Anterior cingulate cortex (tissue), 58 donors: ENCODE measurements at regions not wholly inside any gene's neighbourhood (a gene's known extent, or its start where the extent isn't known, plus 50 kb on each side); places are given as distances from the start of the nearest gene placed in this dataset.
"Not testable (repeated sequence)": the region's sequence is repeated elsewhere in the genome, so short reads cannot be mapped to it uniquely, and the experiment has no call there.

Experiments used
- DNase-seq, 58 donors: peaks; one replicate each; lab custom pipeline; 2025; lab: John Stamatoyannopoulos, UW

DNA sequence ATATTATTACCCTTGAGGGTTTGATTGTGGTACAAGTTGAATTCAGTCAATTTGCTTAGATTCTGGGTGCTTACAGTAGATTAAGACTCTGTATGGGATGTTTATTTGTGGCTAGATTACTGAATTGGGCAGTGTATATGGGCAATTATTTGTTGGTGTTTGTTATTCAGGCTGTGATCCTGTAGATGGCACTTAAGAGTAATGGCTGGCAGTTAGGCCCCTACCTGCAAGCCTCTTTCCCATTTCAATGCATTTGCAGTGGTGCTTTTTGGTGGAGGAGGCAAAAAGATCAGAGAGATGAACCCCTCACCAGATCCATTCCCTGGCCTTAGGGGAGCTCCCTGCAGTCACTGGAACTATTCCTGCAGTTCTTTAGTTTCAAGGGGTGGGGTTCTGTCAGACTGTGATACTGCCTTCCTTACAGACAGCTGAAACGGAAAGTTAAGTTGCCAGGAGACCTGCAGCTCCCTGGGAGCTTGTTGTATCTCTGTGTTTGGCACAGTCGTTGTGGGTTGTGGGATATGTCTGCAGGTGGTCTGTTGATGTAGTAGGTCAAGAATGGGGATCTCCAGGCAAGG lies 199.5 kb downstream of the AASDHPPT start:
- no peak for DNase-seq

DNA sequence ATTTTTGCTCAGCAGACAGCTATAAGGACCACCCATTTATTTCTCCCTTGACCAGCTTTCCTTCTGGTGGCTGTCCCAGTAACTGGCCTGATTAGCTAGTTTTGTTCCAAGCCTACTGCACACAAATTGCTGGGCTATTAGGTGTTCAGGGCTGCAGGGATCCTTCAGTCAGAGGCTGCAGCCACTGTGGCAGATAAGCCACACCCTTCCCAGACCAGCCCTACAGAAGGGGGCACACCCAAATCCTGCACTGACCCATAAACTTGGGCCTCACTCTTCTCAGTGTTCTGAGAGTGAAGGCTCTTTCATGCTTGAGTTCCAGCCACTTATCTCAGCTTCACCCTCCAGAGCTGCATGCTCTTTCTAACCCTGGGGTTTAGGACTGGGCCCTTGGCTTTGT lies 200.0 kb downstream of the AASDHPPT start:
- no peak for DNase-seq

DNA sequence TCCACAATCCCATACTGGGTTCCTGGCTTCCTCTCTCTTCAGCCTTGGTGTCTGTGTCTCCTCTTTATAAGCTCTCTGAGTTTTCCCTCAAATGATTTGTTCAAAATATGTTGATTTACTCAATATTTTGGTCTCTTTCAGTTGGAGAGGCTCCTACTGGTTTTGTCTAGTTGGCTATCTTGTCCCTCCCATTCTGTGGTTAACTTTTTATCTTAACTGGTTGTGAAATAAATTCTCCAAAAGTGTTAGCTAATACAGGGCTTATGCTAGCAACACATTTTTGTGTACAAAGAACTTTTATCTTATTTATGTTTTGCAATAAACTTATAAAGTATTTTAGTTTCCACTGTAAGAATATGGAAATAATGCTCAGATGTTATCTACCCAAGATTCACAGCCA lies 200.9 kb downstream of the AASDHPPT start:
- no peak for DNase-seq

DNA sequence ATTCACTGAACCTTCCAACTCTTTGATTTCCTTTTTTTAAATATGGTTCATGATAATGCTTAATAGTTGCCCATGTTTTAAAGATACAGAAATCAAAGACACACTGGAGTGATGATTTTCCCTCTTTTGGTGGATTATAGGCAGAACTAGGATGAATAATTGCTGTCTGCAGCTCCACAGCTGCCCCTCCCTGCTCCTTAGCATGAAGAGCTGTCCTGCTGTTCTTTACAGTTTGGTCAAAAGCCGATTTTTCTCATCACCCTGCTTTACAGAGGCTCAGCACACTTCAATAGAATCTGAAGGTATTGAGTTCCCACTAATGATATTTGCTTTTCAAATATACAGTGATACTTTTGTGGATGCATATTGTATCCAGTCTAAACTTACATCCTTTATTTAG lies 202.6 kb downstream of the AASDHPPT start:
- DNase-seq, result no peak

DNA sequence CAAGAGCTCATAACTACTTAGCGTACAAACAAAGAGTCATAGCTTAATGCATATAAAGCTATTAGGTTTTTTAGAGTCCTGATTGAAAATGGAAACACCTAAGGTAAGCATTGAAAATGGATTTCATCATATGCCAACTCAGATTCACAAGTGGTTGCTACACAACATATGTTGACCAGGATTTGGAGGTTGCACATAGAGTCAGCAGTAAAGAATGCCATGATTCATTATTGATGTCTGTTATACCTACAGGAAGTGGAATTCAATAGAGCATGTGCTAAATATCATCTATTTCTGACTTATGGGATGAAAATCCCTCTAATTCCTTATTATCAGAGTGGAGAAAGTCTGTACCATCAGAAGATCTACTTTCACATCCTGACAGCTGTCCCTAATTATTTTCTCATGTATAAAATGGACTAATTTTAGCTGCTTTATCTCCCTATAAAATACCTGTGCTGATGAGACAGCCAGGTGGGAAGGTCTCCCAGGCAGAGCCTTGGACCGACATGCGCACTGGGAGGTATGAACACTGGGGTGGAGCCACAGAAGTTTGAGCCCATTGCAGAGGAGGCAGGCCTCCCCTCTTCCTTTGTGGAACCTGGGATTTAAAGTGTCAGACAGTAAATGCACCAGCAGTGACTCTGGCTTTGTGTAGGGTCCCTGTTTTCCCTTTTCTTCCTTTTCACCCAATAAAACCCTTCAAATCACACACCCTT lies 204.2 kb downstream of the AASDHPPT start:
- DNase-seq, result no peak

DNA sequence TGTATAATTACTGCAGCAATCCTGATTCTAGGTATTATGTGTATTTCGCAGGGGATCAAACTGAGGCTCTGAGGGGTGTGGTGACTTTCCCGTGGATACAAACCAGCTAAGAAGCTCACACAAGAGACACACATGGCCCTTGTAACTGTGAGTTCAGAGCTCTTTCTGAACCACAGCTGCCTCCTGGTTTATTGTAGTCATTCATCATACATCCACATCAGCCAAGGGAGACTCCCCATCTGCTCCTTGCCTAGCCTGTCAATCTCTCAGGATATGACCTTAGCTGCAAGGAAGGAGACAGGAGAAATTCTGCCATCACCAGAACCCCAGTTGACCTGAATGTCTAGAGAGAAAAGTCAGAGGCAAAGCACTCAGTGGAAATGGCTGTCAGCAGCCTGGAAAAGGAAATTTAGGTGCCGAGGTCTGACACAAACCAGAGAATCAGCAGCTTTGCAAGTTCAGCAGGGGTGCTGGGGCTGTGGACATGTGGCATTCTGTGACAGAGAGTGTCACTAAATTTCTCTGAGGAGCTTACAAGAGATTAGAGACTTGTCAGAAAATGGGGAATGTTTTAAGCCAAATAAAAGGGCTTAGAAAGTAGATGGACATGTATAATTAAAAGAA lies 209.5 kb downstream of the AASDHPPT start:
- DNase-seq, result no peak

DNA sequence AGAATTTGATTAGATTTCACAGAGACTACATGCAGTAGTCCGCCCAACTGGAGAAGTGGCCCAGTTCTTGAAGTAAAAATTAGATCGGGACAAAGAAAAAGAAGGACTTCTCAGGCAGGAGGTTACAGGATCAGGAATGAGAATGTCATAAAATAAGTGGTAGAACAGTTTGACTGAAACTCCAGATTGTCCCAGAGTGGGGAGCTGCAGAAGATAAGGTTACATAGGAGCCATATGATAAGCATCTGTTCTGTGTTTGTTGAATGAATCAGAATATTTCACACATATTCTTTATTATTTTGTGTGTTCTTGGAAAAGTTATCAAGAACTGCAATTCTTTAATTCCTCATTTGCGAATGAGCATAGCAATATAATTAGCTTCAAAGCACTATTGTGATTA lies 210.6 kb downstream of the AASDHPPT start:
- DNase-seq, result no peak

DNA sequence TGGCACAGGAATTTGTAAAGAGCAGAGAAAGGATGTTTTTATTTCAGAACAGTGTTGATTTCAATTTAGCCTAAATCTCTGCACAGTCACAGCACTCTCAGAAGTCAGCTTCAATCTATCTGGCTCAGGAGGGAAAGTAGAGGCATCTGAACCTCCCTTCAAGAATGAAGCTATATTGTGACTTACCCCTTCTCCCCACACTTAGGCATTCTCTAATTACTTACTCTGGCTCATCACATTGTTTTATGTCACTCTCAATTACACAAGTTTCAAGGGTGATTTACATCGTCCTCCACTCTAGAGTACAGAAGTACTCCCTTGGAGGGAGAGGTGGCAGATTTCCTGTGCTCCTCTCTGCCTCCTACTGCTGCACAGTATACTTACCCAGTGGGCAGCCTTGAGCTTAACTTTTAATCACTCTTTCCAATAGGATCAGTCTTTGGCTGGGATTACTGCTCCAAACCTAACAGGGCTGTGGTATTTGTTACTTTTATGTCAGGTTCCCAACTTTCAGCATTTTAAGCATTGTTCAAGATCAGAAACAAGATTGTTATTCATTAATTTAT lies 211.4 kb downstream of the AASDHPPT start:
- no peak for DNase-seq

DNA sequence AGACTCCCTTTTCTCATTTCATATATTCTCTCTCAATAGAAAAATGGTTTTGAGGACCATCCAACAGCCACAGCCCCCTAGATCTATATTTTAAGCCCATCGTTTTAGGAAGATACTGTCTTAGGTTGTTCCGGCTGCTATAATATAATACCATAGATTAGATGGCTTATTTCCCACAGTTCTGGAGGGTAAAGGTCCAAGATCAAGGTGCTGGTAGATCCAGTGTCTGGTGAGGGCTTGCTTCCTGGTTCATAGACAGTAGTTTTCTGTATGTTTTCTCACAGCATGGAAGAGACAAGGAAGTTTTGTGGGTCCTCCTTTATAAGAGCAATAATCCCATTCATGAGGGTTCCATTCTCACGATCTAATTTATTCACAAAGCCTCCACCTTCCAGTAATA lies 215.1 kb downstream of the AASDHPPT start:
- no peak for DNase-seq

DNA sequence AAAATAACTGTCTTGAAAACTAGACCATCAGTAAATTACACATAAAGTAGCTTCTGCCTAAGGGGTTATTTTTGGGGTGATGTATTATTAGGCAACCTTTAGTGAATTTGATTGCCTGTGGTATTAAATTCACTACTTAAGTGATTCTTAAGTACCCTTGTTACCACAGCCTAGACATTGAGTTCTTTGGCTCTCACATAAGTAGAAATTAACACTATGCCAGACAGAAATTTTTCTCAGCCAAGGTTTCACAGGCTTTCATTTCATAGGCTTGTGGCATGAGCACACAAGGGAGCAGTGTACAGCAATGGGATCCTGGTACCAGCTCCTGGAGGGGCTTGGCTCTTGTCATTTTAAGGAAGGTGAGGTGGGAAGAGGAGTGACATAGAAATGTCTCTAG lies 218.5 kb downstream of the AASDHPPT start:
- no peak for DNase-seq

DNA sequence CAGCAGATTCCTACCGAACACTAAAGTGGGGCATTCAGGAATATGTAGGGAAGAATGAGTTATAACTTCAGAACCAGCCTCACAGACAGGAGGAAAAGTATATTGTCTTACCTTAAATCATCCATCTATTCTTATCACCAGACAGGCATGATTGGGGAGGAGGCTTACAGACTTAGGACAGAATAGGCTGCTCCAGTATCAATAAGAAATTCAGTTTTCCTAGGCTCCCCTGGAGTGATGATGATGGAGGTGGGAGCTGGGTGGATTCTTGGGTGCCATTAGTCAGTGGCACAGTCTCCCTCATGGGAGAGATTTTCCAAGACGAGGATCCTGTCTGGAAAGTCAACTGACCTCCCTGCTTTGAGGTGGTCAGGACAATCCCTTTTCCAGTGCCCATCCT lies 225.0 kb downstream of the AASDHPPT start:
- no peak for DNase-seq

DNA sequence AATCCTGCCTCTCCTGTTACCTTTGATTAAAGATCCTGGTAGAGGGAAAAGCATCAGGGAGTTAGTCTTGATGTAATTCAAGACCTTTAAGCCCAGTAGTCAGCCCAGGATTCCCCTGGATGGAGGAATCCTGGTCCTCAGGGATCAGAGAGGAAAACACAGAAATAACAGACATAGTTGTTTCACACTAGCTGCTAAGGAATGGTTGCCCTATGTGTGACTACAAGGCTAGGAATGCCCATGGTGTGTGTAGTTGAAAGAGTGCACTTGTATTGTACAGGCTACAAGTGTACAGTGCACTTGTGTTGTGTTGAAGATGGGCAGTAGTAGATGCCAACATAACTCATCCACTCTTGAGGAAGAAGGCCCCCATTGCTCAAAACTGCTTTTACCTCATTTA lies 226.8 kb downstream of the AASDHPPT start:
- no peak for DNase-seq

DNA sequence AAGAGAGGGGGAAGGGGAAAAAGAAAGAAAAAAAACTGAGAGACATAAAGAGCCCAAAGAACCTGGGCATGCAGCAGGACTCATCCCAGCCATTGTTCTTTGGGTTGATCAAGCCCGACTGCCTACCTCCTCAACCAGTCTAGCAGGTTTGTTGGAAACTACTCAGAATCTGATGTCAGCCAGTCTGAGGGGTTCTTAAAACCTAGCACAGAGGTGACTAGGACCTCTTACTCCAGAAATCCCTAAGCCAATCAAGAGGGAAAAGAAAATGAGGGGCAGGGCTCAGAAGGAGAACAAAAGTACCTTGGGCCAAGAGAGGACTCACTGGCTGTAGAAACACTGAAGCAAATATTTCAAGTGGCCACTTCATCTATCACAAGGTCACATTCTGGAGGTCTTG lies 228.0 kb downstream of the AASDHPPT start:
- DNase-seq, result no peak

DNA sequence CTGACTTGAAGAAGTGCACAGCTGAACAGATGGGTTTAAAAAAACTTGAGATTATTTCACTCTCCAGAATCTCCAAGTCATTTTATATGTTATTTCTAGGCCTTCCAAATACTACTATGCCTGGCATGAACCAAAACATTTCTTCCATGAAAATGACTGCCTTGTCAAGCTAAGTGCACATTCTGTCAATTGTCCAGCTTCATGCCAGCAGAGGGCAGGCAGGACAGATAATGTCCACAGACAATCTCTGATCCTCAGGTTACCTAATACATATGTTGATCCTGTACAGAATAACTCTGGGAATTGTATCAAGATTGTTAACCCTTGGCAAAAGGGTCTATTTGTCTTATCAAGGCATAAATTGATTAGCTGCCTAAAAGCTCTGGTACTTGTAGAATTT lies 229.5 kb downstream of the AASDHPPT start:
- no peak for DNase-seq

DNA sequence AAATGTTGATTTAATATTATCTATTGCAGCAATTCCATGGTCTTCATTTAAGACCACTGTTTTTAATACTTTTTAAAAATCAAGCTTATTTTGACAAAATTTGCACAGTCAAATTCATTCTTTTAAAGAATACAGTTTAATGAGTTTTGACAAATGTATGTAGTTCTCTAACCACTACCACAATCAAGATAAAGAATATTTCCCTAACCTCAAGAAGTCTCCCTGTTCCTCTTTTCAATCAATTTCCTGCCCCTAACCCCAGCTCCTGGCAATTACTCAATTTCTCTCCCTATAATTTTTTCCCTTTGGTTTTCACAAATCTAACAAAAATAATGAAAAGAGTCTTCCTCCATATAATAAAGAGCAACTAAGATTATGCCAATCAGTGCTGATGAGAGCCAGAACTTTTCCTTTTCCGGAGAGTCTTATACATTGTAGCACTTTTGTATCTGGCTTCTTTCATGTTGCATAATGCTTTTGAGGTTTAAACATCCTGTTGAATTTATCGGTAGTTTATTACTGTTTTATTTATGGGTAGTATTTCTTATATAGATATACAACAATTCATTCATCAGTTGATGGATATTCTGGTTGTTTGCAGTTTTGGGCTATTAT lies 231.7 kb downstream of the AASDHPPT start:
- no peak for DNase-seq

DNA sequence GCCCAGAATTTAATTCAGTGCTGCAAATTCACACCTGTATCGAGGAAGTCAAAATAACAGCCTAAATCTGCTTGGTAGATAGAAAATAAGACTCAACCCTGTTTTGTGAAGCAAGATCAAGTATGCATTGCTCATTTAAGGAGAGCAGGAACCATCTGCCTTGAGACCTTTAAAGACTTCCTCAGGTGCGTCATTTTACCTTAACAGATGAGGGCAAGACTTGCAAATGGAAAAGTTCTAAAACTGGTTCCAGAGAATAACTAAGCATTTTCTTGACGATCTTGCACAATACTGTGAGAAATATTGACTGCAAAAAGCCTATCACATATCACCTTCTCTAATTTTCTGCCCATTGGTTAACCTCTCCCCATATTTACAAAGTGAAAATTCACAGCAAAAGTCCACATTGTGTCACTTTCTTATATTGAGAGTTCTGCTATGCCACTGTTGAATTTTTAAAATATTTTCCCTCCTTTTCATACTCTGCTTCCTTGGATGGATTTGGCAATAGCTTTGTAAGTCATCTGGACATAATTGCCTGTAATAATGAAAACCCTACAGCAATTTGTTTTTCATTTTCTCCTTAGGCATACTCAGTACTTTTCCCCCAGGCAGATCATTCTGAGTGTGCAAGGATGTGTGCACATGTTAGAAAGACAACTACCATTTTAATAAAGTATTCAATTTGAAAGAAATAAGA lies 234.2 kb downstream of the AASDHPPT start:
- DNase-seq, result no peak

DNA sequence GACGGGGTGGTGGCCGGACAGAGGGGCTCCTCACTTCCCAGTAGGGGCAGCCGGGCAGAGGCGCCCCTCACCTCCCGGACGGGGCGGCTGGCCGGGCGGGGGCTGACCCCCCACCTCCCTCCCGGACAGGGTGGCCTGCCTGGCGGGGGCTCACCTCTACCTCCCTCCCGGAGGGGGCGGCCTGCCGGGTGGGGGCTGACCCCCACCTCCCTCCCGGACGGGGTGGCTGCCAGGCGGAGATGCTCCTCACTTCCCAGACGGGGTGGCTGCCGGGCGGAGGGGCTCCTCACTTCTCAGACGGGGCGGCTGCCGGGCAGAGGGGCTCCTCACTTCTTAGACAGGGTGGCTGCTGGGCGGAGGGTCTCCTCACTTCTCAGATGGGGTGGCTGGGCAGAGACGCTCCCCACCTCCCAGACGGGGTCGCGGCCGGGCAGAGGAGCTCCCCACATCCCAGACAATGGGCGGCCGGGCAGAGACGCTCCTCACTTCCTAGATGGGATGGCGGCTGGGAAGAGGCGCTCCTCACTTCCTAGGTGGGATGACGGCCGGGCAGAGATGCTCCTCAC lies 239.8 kb downstream of the AASDHPPT start:
- DNase-seq, result not testable (repeated sequence)

DNA sequence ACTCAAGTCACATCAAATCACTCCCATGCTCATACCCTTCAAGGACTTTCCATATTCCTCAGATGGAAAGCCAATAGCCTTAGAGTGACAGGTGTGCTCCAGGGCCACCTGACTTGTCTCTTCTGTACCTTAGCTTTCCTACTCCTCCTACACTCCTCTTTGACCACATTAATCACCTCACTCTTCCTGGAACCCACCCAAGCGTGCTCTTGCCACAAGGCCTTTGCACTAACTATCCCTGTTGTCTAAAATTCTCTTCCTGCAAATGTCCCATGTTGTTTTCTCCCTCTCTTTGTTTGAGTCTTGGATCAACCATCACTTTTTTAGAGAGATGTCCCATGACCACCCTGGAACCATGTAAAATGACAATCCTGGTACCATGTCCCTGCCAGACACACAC lies 244.1 kb downstream of the AASDHPPT start:
- no peak for DNase-seq

DNA sequence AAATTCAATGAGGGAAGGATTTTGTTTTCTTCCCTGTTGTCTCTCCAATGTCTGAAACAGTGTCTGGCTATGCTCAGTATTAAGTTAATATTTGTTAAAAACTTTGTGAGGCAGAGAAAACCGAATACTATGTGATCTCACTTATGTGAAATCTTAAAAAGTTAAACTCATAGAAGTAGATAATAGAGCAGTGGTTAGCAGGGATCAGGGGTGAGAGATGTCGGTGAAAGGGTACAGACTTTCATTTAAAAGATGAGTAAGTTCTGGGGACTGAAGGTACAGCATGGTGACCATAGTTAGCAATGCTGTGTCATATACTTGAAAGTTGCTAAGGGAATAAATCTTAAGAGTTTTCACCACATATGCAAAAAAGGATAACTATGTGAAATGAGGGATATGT lies 244.6 kb downstream of the AASDHPPT start:
- no peak for DNase-seq

DNA sequence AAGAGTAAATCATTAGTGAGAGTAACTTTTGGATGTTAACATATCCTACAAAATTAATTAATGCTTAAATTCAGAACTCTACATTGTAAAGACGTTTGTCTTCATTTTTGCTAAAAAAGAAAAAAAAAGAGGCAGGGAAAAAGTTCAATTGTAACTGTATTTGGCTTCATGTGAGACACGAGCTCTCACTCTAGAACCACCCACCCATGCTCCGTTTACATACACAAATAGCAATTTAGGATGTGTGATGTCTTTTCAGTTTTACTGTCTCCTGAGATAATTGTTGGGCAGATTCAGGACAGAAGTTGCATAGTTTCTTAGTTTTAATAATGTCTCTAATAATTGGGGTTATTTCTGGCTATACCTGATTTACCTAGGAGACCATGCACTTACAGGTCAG lies 248.6 kb downstream of the AASDHPPT start:
- no peak for DNase-seq
